ENCODE measurements at regions not wholly inside any gene's neighbourhood (a gene's known extent, or its start where the extent isn't known, plus 50 kb on each side); places are given as distances from the start of the nearest gene placed in this dataset.

DNA sequence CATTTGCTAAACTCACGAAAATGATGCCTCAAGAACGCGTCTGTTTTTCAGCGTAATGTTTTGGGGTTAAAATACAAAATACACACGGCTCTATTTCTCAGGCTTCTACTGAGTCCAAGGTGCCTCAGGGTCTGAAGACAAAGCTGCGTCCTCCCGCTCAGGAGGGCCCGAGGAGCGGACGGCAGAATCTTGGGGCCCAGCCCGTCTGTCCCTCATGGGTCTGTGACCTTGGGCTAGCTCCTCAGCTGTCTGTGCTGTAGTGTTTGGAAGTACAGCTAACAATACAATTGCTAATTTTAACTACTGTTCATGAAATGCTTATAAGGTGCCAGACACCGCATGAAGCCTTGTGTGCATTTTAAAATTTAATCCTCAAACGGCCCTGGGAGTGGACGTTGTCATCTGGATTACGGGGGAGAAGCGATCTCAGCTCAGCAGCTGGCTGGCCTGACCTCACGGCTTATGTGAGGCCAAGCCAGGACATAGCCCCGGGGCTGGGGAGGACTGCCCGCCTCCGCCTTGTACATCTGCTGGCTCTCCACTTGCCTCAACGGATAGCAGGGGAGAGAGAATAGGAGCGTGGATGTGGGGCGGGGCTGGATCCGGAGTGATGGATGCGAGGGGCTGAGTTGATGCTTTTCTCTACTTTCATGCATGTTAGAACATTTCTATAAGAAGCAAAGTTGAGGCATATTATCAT lies 357.4 kb downstream of the GLRX3 start:
- POLR2A ChIA-PET, result no interaction called here
- H3K27ac ChIP-seq (ENCODE audit: low read length), result no peak overlapping the region
- intact Hi-C loops (cut with micrococcal nuclease; ENCODE audit: unreplicated experiment), result no loop called here
- CTCF ChIA-PET, result no interaction called here
- no peaks in the 10 kb centered on the region for H3K36me3 ChIP-seq (ENCODE audit: control insufficient read depth, insufficient read depth, low read length)
- no peaks in the 10 kb centered on the region; the same call in 1 of the 2 replicates for H3K4me1 ChIP-seq (ENCODE audit: control insufficient read depth, insufficient read depth, low read length)
- TF ChIP-seq POLR2AphosphoS5 (IDR thresholded peaks at IDR 0.05; ENCODE audit: low read depth, low read length), result no peak
- BruUV-seq (replicated peaks), result no TSS peak
- no peak overlapping the region for H3K4me3 ChIP-seq (ENCODE audit: low read depth in 2 of 2, low read length in 2 of 2)
- in situ Hi-C loops (cut with HindIII; ENCODE audit: low pct_unique_long_range_greater_than_20kb, low sequenced_read_pairs), result no loop called here
- no peaks in the 10 kb centered on the region; the same call in 1 of the 2 replicates for H3K9me3 ChIP-seq (ENCODE audit: control insufficient read depth, insufficient read depth, low read depth, low read length)
- DNase-seq (ENCODE audit: low read depth, low spot score) (no peak), ATAC-seq (no peak)
- peaks cover 2% of the 10 kb centered on the region for H3K27me3 ChIP-seq (ENCODE audit: control insufficient read depth, insufficient read depth, low read length)

GRCh38 chr10:130495116-130495862 lies 359.1 kb downstream of the GLRX3 start:
- ATAC-seq, result no peak
- no peaks in the 10 kb centered on the region; the same call in 1 of the 2 replicates for H3K4me1 ChIP-seq (ENCODE audit: control insufficient read depth, insufficient read depth, low read length)
- no peak overlapping the region for H3K4me3 ChIP-seq (ENCODE audit: low read depth in 2 of 2, low read length in 2 of 2)
- DNase-seq (ENCODE audit: low read depth, low spot score), result no peak
- TF ChIP-seq, protein P1, sequence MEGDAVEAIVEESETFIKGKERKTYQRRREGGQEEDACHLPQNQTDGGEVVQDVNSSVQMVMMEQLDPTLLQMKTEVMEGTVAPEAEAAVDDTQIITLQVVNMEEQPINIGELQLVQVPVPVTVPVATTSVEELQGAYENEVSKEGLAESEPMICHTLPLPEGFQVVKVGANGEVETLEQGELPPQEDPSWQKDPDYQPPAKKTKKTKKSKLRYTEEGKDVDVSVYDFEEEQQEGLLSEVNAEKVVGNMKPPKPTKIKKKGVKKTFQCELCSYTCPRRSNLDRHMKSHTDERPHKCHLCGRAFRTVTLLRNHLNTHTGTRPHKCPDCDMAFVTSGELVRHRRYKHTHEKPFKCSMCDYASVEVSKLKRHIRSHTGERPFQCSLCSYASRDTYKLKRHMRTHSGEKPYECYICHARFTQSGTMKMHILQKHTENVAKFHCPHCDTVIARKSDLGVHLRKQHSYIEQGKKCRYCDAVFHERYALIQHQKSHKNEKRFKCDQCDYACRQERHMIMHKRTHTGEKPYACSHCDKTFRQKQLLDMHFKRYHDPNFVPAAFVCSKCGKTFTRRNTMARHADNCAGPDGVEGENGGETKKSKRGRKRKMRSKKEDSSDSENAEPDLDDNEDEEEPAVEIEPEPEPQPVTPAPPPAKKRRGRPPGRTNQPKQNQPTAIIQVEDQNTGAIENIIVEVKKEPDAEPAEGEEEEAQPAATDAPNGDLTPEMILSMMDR (IDR thresholded peaks at IDR 0.05), result no peak
- TF ChIP-seq SIN3A (IDR thresholded peaks at IDR 0.05; ENCODE audit: borderline replicate concordance, insufficient read depth, low read depth, low read length) (no peak), TCF7L2 (IDR thresholded peaks at IDR 0.05; ENCODE audit: low read depth, low read length) (no peak), POLR2AphosphoS5 (IDR thresholded peaks at IDR 0.05; ENCODE audit: low read depth, low read length) (no peak)
- TF ChIP-seq, protein P2, sequence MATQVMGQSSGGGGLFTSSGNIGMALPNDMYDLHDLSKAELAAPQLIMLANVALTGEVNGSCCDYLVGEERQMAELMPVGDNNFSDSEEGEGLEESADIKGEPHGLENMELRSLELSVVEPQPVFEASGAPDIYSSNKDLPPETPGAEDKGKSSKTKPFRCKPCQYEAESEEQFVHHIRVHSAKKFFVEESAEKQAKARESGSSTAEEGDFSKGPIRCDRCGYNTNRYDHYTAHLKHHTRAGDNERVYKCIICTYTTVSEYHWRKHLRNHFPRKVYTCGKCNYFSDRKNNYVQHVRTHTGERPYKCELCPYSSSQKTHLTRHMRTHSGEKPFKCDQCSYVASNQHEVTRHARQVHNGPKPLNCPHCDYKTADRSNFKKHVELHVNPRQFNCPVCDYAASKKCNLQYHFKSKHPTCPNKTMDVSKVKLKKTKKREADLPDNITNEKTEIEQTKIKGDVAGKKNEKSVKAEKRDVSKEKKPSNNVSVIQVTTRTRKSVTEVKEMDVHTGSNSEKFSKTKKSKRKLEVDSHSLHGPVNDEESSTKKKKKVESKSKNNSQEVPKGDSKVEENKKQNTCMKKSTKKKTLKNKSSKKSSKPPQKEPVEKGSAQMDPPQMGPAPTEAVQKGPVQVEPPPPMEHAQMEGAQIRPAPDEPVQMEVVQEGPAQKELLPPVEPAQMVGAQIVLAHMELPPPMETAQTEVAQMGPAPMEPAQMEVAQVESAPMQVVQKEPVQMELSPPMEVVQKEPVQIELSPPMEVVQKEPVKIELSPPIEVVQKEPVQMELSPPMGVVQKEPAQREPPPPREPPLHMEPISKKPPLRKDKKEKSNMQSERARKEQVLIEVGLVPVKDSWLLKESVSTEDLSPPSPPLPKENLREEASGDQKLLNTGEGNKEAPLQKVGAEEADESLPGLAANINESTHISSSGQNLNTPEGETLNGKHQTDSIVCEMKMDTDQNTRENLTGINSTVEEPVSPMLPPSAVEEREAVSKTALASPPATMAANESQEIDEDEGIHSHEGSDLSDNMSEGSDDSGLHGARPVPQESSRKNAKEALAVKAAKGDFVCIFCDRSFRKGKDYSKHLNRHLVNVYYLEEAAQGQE (IDR thresholded peaks at IDR 0.05; ENCODE audit: insufficient read depth in 1 of 2, low read depth in 2 of 2, low read length in 1 of 2), result no peak
- in situ Hi-C loops (cut with HindIII; ENCODE audit: low pct_unique_long_range_greater_than_20kb, low sequenced_read_pairs), result no loop called here
- ChIA-PET CTCF (no interaction called here), POLR2A (no interaction called here)
- no TSS peak for BruUV-seq (replicated peaks)
- H3K27ac ChIP-seq (ENCODE audit: low read length), result no peak overlapping the region
- peaks cover 2% of the 10 kb centered on the region for H3K27me3 ChIP-seq (ENCODE audit: control insufficient read depth, insufficient read depth, low read length)
- no peaks in the 10 kb centered on the region for H3K36me3 ChIP-seq (ENCODE audit: control insufficient read depth, insufficient read depth, low read length)
- H3K9me3 ChIP-seq (ENCODE audit: control insufficient read depth, insufficient read depth, low read depth, low read length), result no peaks in the 10 kb centered on the region; the same call in 1 of the 2 replicates
- intact Hi-C loops (cut with micrococcal nuclease; ENCODE audit: unreplicated experiment), result no loop called here
